H1 (cell line): ENCODE measurements at regions not wholly inside any gene's neighbourhood (a gene's known extent, or its start where the extent isn't known, plus 50 kb on each side); places are given as distances from the start of the nearest gene placed in this dataset.

Source experiments
- EGR1 ChIP-seq: IDR thresholded peaks from 2 replicates; pipeline ENCODE4 v1.6.1; 2011; ENCODE audit warnings: low read depth, low read length, borderline replicate concordance
- RAD21 ChIP-seq, 2 experiments: IDR thresholded peaks in 1 of 2; conservative IDR thresholded peaks in 1 of 2; 2 replicates each; pipeline ENCODE4 v1.6.1; 2011; ENCODE audit warnings: low read depth in 2 of 2, low read length in 2 of 2, improper control_type of control experiment in 1 of 2, inconsistent platforms in 1 of 2, mild to moderate bottlenecking in 1 of 2, moderate library complexity in 1 of 2
- TF ChIP-seq, protein P1 (sequence below), 3 experiments: IDR thresholded peaks; 1 replicate in 2 of 3; 2 replicates in 1 of 3; pipeline versions ENCODE4 v1.5.1 to v1.6.1; 2011; ENCODE audit warnings: low read length in 3 of 3, mild to moderate bottlenecking in 3 of 3, inconsistent platforms in 2 of 3, low read depth in 1 of 3, moderate library complexity in 1 of 3; ENCODE audit not compliant: insufficient read depth in 1 of 3; ENCODE audit errors: control extremely low read depth in 1 of 3
- TF ChIP-seq, protein P2 (sequence below): IDR thresholded peaks from 2 replicates; pipeline ENCODE4 v1.6.1; 2012; ENCODE audit warnings: inconsistent platforms
- TF ChIP-seq, protein P3 (sequence below): IDR thresholded peaks from 2 replicates; pipeline ENCODE4 v1.6.1; 2011; ENCODE audit warnings: low read depth, mild to moderate bottlenecking, low read length; ENCODE audit not compliant: insufficient read depth

DNA sequence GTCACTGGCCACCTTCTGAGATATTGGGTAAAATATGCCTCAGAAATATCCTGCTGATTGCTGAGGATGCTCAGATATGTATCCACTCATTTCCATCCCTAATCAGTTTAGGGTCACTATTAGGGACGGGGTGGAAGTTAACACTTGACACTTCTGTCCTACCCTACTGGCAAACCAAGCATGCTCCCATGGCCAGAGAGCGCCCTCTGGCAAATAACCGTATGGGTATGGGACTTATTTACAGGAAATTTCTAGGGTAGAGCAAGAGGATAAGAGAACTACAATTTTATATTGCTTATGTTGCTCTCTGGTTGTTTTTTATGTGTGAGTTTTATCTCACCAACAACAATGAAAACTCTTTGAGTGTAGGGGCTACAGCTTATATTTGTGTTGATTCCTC lies 86.8 kb upstream of the TSPAN7 start (continued):
- TF ChIP-seq, protein P1, sequence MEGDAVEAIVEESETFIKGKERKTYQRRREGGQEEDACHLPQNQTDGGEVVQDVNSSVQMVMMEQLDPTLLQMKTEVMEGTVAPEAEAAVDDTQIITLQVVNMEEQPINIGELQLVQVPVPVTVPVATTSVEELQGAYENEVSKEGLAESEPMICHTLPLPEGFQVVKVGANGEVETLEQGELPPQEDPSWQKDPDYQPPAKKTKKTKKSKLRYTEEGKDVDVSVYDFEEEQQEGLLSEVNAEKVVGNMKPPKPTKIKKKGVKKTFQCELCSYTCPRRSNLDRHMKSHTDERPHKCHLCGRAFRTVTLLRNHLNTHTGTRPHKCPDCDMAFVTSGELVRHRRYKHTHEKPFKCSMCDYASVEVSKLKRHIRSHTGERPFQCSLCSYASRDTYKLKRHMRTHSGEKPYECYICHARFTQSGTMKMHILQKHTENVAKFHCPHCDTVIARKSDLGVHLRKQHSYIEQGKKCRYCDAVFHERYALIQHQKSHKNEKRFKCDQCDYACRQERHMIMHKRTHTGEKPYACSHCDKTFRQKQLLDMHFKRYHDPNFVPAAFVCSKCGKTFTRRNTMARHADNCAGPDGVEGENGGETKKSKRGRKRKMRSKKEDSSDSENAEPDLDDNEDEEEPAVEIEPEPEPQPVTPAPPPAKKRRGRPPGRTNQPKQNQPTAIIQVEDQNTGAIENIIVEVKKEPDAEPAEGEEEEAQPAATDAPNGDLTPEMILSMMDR (IDR thresholded peaks at IDR 0.05; ENCODE audit: control extremely low read depth in 1 of 3, insufficient read depth in 1 of 3, low read depth in 1 of 3, low read length in 3 of 3), result peak in 2 of 3 experiments; percentile 28 to 34; a peak in 3 of 4 replicates
- TF ChIP-seq RAD21 (IDR thresholded peaks at IDR 0.05 in 1 of 2, conservative IDR thresholded peaks at IDR 0.05 in 1 of 2; ENCODE audit: low read depth in 2 of 2, low read length in 2 of 2) (peak; percentile 33 to 57), EGR1 (no peak)
- TF ChIP-seq, protein P2, sequence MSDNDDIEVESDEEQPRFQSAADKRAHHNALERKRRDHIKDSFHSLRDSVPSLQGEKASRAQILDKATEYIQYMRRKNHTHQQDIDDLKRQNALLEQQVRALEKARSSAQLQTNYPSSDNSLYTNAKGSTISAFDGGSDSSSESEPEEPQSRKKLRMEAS, result no peak
- TF ChIP-seq, protein P3, sequence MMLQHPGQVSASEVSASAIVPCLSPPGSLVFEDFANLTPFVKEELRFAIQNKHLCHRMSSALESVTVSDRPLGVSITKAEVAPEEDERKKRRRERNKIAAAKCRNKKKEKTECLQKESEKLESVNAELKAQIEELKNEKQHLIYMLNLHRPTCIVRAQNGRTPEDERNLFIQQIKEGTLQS, result no peak
